ENCODE measurements at regions not wholly inside any gene's neighbourhood (a gene's known extent, or its start where the extent isn't known, plus 50 kb on each side); places are given as distances from the start of the nearest gene placed in this dataset.

DNA sequence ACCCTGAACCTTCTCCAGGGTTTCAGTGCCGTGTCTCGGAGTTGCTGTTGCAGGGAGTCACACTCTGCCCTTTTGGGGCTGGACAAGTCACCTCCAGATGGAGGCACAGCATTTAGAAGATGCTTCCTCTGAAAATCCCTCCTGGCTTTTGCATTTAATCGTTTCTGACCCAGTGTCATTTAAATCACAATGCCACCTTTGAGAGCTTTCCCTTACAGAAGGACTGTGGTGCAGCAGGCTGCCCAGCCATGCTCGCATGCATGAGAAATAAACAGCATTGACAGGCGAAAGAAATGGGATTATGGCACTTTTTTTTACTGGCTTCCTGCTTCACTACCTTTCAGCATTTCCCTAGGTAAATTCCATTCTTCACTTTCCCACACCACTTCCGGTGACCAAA lies 113.4 kb upstream of the DYRK2 start:
- DNase-seq = no peak
- no peak overlapping the region for H3K9ac ChIP-seq (ENCODE audit: low read depth, low read length)

More for the DNA sequence above, 113.4 kb upstream of the DYRK2 start:
- H2BK15ac ChIP-seq (ENCODE audit: low read depth, low read length) = no peak overlapping the region
- ATAC-seq (ENCODE audit: low read depth) = no peak
- in situ Hi-C loops (cut with MboI; ENCODE audit: low sequenced_read_pairs) = no loop called here
- H2BK20ac ChIP-seq (ENCODE audit: low read depth, low read length) = no peak overlapping the region
- no peaks in the 10 kb centered on the region for H3K9me3 ChIP-seq (ENCODE audit: control insufficient read depth, insufficient read depth, low read length)
- H2BK5ac ChIP-seq (ENCODE audit: low read depth, low read length, poor library complexity, severe bottlenecking) = no peak overlapping the region
- no TSS peak for BruUV-seq (replicated peaks)
- H3K27ac ChIP-seq (ENCODE audit: insufficient read depth, low read length) = no peak overlapping the region
- intact Hi-C loops (cut with micrococcal nuclease) = no loop called here
- H3K9me1 ChIP-seq (ENCODE audit: insufficient read depth, low read length) = no peaks in the 10 kb centered on the region; the same call in 1 of the 2 replicates
- TF ChIP-seq SMC3 (IDR thresholded peaks at IDR 0.05; ENCODE audit: low read depth, low read length) (no peak), NFE2L2 (IDR thresholded peaks at IDR 0.05; ENCODE audit: low read depth, low read length) (no peak), FOS (IDR thresholded peaks at IDR 0.05; ENCODE audit: low read depth, low read length) (no peak), RFX5 (IDR thresholded peaks at IDR 0.05; ENCODE audit: low read depth, low read length) (no peak), MAZ (IDR thresholded peaks at IDR 0.05; ENCODE audit: borderline replicate concordance, low read depth, low read length) (no peak), RAD21 (IDR thresholded peaks at IDR 0.05; ENCODE audit: low read length) (no peak), CEBPB (IDR thresholded peaks at IDR 0.05; ENCODE audit: low read depth, low read length) (no peak), POLR2A (IDR thresholded peaks at IDR 0.05; ENCODE audit: low read depth, low read length) (no peak), RCOR1 (IDR thresholded peaks at IDR 0.05; ENCODE audit: insufficient replicate concordance, low read length) (no peak), MXI1 (IDR thresholded peaks at IDR 0.05; ENCODE audit: borderline replicate concordance, low read depth, low read length) (no peak), CHD1 (IDR thresholded peaks at IDR 0.05; ENCODE audit: low read depth, low read length) (no peak), BHLHE40 (IDR thresholded peaks at IDR 0.05; ENCODE audit: low read depth, low read length) (no peak)
- TF ChIP-seq, protein P1, sequence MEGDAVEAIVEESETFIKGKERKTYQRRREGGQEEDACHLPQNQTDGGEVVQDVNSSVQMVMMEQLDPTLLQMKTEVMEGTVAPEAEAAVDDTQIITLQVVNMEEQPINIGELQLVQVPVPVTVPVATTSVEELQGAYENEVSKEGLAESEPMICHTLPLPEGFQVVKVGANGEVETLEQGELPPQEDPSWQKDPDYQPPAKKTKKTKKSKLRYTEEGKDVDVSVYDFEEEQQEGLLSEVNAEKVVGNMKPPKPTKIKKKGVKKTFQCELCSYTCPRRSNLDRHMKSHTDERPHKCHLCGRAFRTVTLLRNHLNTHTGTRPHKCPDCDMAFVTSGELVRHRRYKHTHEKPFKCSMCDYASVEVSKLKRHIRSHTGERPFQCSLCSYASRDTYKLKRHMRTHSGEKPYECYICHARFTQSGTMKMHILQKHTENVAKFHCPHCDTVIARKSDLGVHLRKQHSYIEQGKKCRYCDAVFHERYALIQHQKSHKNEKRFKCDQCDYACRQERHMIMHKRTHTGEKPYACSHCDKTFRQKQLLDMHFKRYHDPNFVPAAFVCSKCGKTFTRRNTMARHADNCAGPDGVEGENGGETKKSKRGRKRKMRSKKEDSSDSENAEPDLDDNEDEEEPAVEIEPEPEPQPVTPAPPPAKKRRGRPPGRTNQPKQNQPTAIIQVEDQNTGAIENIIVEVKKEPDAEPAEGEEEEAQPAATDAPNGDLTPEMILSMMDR (conservative IDR thresholded peaks at IDR 0.05; ENCODE audit: low read depth, low read length) = no peak
- TF ChIP-seq, protein P2, sequence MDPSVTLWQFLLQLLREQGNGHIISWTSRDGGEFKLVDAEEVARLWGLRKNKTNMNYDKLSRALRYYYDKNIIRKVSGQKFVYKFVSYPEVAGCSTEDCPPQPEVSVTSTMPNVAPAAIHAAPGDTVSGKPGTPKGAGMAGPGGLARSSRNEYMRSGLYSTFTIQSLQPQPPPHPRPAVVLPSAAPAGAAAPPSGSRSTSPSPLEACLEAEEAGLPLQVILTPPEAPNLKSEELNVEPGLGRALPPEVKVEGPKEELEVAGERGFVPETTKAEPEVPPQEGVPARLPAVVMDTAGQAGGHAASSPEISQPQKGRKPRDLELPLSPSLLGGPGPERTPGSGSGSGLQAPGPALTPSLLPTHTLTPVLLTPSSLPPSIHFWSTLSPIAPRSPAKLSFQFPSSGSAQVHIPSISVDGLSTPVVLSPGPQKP (IDR thresholded peaks at IDR 0.05; ENCODE audit: borderline replicate concordance, low read depth, low read length) = no peak
- TF ChIP-seq, protein P3, sequence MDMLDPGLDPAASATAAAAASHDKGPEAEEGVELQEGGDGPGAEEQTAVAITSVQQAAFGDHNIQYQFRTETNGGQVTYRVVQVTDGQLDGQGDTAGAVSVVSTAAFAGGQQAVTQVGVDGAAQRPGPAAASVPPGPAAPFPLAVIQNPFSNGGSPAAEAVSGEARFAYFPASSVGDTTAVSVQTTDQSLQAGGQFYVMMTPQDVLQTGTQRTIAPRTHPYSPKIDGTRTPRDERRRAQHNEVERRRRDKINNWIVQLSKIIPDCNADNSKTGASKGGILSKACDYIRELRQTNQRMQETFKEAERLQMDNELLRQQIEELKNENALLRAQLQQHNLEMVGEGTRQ (IDR thresholded peaks at IDR 0.05; ENCODE audit: low read depth, low read length) = no peak
- no peak overlapping the region for H2AK9ac ChIP-seq (replicated peaks; ENCODE audit: low read depth, low read length, poor library complexity)
- H3K4me3 ChIP-seq (ENCODE audit: insufficient read depth, low read depth, low read length) = no peak overlapping the region
- no peaks in the 10 kb centered on the region for H3K36me3 ChIP-seq (ENCODE audit: control insufficient read depth, insufficient read depth, low read length)
- dilution Hi-C loops (cut with HindIII; ENCODE audit: low sequenced_read_pairs, unreplicated experiment) = no loop called here
- no peak overlapping the region for H3K23ac ChIP-seq (ENCODE audit: low read depth, low read length)
- H2AFZ ChIP-seq (replicated peaks; ENCODE audit: low read length, poor library complexity) = no peak overlapping the region
- H3K27me3 ChIP-seq (ENCODE audit: control insufficient read depth, insufficient read depth, low read length) = peaks cover 2% of the 10 kb centered on the region
- no peak overlapping the region for H4K5ac ChIP-seq (ENCODE audit: low read depth, low read length)
- H2BK120ac ChIP-seq (ENCODE audit: low read depth, low read length) = no peak overlapping the region
- peaks cover 2% of the 10 kb centered on the region; the same call in 1 of the 2 replicates for H3K4me1 ChIP-seq (ENCODE audit: control insufficient read depth, insufficient read depth, low read length)
- H3K56ac ChIP-seq (ENCODE audit: extremely low read depth, insufficient read depth, low read length) = no peak overlapping the region
- no peaks in the 10 kb centered on the region for H4K20me1 ChIP-seq (ENCODE audit: insufficient read depth, low read length)
- H4K91ac ChIP-seq (ENCODE audit: insufficient read depth, low read depth, low read length) = no peak overlapping the region
- H3K4me2 ChIP-seq (ENCODE audit: low read depth, low read length) = no peak overlapping the region
- H3K18ac ChIP-seq (ENCODE audit: low read depth, low read length) = no peak overlapping the region
- no peaks in the 10 kb centered on the region for H3K79me1 ChIP-seq (ENCODE audit: low read depth in 1 of 2, low read length in 2 of 2)
- 100% methylated on average over 1 of the region's 6 CpGs; no CpG with 5 or more reads in 1 of the 2 experiments for WGBS, 2 experiments (ENCODE audit: extremely low coverage in 2 of 2, insufficient read length in 1 of 2)
- H4K8ac ChIP-seq (ENCODE audit: low read depth in 2 of 2, low read length in 2 of 2) = no peak overlapping the region
- POLR2A ChIA-PET (ENCODE audit: unreplicated experiment) = no interaction called here
- no peak overlapping the region for H2AK5ac ChIP-seq (ENCODE audit: low read depth, low read length)
- H3K14ac ChIP-seq (replicated peaks; ENCODE audit: low read depth, low read length) = no peak overlapping the region
- no peak overlapping the region for H3K4ac ChIP-seq (ENCODE audit: low read depth, low read length)
- CTCF ChIA-PET = no interaction called here
